OCI-LY1 (cell line): ENCODE measurements at regions not wholly inside any gene's neighbourhood (a gene's known extent, or its start where the extent isn't known, plus 50 kb on each side); places are given as distances from the start of the nearest gene placed in this dataset.

Experiments
- H2AFZ ChIP-seq: fragments of 200-600 bp; sonication (generic), shearing (Covaris generic); 2 replicates; pipeline ENCODE4 v1.6.0; 2014; ENCODE audit warnings: antibody characterized with exemption, mild to moderate bottlenecking, low read length
- H3F3A ChIP-seq: fragments of 200-600 bp; sonication (generic), shearing (Covaris generic); 2 replicates; pipeline ENCODE4 v1.6.0; 2014; ENCODE audit warnings: mild to moderate bottlenecking, antibody characterized with exemption, low read length, moderate library complexity; ENCODE audit not compliant: insufficient read depth
- H3K27ac ChIP-seq: fragments of 200-600 bp; sonication (generic); 2 replicates; pipeline ENCODE4 v1.5.1; 2014; ENCODE audit warnings: low read length, mixed run types, mild to moderate bottlenecking, low read depth; ENCODE audit not compliant: poor library complexity, severe bottlenecking
- H3K27me3 ChIP-seq: fragments of 200-600 bp; sonication (generic); 2 replicates; pipeline ENCODE4 v1.6.0; 2014; ENCODE audit warnings: antibody characterized with exemption, mild to moderate bottlenecking, low read length, moderate library complexity; ENCODE audit not compliant: insufficient read depth
- H3K36me3 ChIP-seq: fragments of 200-600 bp; sonication (generic); 2 replicates; pipeline ENCODE4 v1.6.1; 2014; ENCODE audit warnings: mild to moderate bottlenecking, antibody characterized with exemption, low read length, moderate library complexity, mixed read lengths; ENCODE audit not compliant: insufficient read depth
- H3K4me1 ChIP-seq: fragments of 200-600 bp; sonication (generic); 2 replicates; pipeline ENCODE4 v1.5.1; 2014; ENCODE audit warnings: mild to moderate bottlenecking, low read length, moderate library complexity; ENCODE audit not compliant: insufficient read depth, severe bottlenecking
- H3K4me2 ChIP-seq: fragments of 200-600 bp; sonication (generic), shearing (Covaris generic); 2 replicates; pipeline ENCODE4 v1.6.1; 2014; ENCODE audit warnings: low read length
- H3K4me3 ChIP-seq: fragments of 200-600 bp; sonication (generic); 2 replicates; pipeline ENCODE4 v1.5.1; 2014; ENCODE audit warnings: low read length, low read depth, mild to moderate bottlenecking, mixed read lengths; ENCODE audit not compliant: poor library complexity, severe bottlenecking
- H3K79me2 ChIP-seq: fragments of 200-600 bp; shearing (Covaris generic); 2 replicates; pipeline ENCODE4 v1.6.1; 2016; ENCODE audit warnings: mixed run types, low read length, mixed read lengths; ENCODE audit not compliant: insufficient read depth
- H3K9ac ChIP-seq: fragments of 200-600 bp; sonication (generic), shearing (Covaris generic); 2 replicates; pipeline ENCODE4 v1.6.1; 2014; ENCODE audit warnings: mild to moderate bottlenecking, low read length, mixed read lengths
- H3K9me2 ChIP-seq: fragments of 200-600 bp; sonication (generic), shearing (Covaris generic); 2 replicates; pipeline ENCODE4 v1.6.1; 2014; ENCODE audit warnings: low read depth, mild to moderate bottlenecking, low read length, mixed read lengths
- H3K9me3 ChIP-seq: fragments of 200-600 bp; shearing (Covaris generic); 2 replicates; pipeline ENCODE4 v1.6.1; 2014; ENCODE audit warnings: low read length, mixed read lengths
- H4K20me1 ChIP-seq: fragments of 200-600 bp; sonication (generic), shearing (Covaris generic); 2 replicates; pipeline ENCODE4 v1.6.0; 2016; ENCODE audit warnings: mild to moderate bottlenecking, low read length; ENCODE audit not compliant: insufficient read depth
- CTCF ChIP-seq: fragments of 200-600 bp; sonication (generic), shearing (Covaris generic); IDR thresholded peaks from 2 replicates; pipeline ENCODE4 v1.5.1; 2017; ENCODE audit warnings: mild to moderate bottlenecking, antibody characterized with exemption, low read length, moderate library complexity, mixed read lengths
- EZH2 ChIP-seq: fragments of 200-600 bp; sonication (generic), shearing (Covaris generic); IDR thresholded peaks from 2 replicates; pipeline ENCODE4 v1.8.0; 2017; ENCODE audit warnings: borderline replicate concordance, mixed run types, mild to moderate bottlenecking, antibody characterized with exemption, low read length, moderate library complexity, mixed read lengths

GRCh38 chr7:84548366-84549365 lies 354.1 kb upstream of the SEMA3A start:
- Histone ChIP-seq H3K9me2 (no peaks in the 10 kb centered on the region), H3K27ac (no peak overlapping the region), H3K9ac (no peak overlapping the region), H3K4me2 (no peak overlapping the region), H3K79me2 (no peaks in the 10 kb centered on the region), H3K4me3 (no peak overlapping the region), H3K9me3 (no peaks in the 10 kb centered on the region), H3K27me3 (no peaks in the 10 kb centered on the region), H3F3A (no peaks in the 10 kb centered on the region), H3K4me1 (no peaks in the 10 kb centered on the region), H3K36me3 (no peaks in the 10 kb centered on the region), H2AFZ (no peak overlapping the region), H4K20me1 (no peaks in the 10 kb centered on the region)
- TF ChIP-seq CTCF (no peak), EZH2 (no peak)

- H4K20me1 ChIP-seq = no peaks in the 10 kb centered on the region
- H3K36me3 ChIP-seq = no peaks in the 10 kb centered on the region
- TF ChIP-seq CTCF = no peak
- TF ChIP-seq EZH2 = no peak
- no peak overlapping the region for H3K4me3 ChIP-seq
- H3K79me2 ChIP-seq = no peaks in the 10 kb centered on the region
- H3K4me2 ChIP-seq = no peak overlapping the region
- no peak overlapping the region for H3K27ac ChIP-seq
- no peaks in the 10 kb centered on the region for H3K9me3 ChIP-seq
- H2AFZ ChIP-seq = no peak overlapping the region
- no peak overlapping the region for H3K9ac ChIP-seq
- no peaks in the 10 kb centered on the region for H3F3A ChIP-seq
- no peaks in the 10 kb centered on the region for H3K27me3 ChIP-seq
- H3K9me2 ChIP-seq = no peaks in the 10 kb centered on the region
- no peaks in the 10 kb centered on the region for H3K4me1 ChIP-seq
These were observed 352.7 kb upstream of the SEMA3A start for GRCh38 chr7:84547331-84547730.

DNA sequence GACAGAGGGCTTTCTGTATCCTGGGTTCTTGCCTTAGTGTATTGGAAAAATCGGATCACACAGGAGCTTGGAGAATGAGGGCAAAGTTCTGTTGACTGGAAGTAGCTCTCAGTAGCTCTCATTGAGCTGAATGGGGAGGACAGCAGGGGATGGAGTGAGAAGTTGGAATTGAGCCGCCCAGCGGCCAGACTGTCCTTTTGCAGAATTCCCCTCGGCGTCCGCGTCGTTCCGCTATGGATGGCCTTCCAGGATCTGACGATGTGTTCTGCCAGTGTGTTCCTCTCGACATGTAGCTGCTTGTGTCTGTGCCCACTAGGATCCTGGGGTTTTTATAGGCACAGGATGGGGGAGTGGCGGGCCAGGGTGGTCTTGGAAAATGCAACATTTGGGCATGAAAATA lies 351.8 kb upstream of the SEMA3A start:
- H3K79me2 ChIP-seq = no peaks in the 10 kb centered on the region
- TF ChIP-seq EZH2 (no peak), CTCF (no peak)
- H3K4me2 ChIP-seq = no peak overlapping the region

More for the DNA sequence above, 351.8 kb upstream of the SEMA3A start:
- no peak overlapping the region for H3K4me3 ChIP-seq
- H3F3A ChIP-seq = no peaks in the 10 kb centered on the region
- H3K9ac ChIP-seq = no peak overlapping the region
- no peak overlapping the region for H2AFZ ChIP-seq
- no peak overlapping the region for H3K27ac ChIP-seq
- no peaks in the 10 kb centered on the region for H4K20me1 ChIP-seq
- no peaks in the 10 kb centered on the region for H3K27me3 ChIP-seq
- H3K4me1 ChIP-seq = no peaks in the 10 kb centered on the region
- H3K36me3 ChIP-seq = no peaks in the 10 kb centered on the region
- H3K9me3 ChIP-seq = no peaks in the 10 kb centered on the region
- H3K9me2 ChIP-seq = no peaks in the 10 kb centered on the region
